ENCODE measurements at regions not wholly inside any gene's neighbourhood (a gene's known extent, or its start where the extent isn't known, plus 50 kb on each side); places are given as distances from the start of the nearest gene placed in this dataset.

- TF ChIP-seq POLR2A (IDR thresholded peaks at IDR 0.05): no peak
- TF ChIP-seq EP300 (IDR thresholded peaks at IDR 0.05): no peak
- no peak for TF ChIP-seq CTCF (IDR thresholded peaks at IDR 0.05)
- 79 to 91% (median 88%) methylated on average over 6 of the region's 6 CpGs for WGBS, 3 donors
These were observed 1639.3 kb downstream of the MRPL39 start for GRCh38 chr21:23968008-23968407.

GRCh38 chr21:23963454-23963853, 1643.8 kb downstream of the MRPL39 start:
- H3K27me3 ChIP-seq: no peaks in the 10 kb centered on the region
- no peak overlapping the region for H3K4me3 ChIP-seq
- intact Hi-C loops (cut with DNase I): no loop called here
- no peak overlapping the region for H3K27ac ChIP-seq
- TF ChIP-seq POLR2A (IDR thresholded peaks at IDR 0.05) (no peak), CTCF (IDR thresholded peaks at IDR 0.05) (no peak), EP300 (IDR thresholded peaks at IDR 0.05) (no peak)
- no peaks in the 10 kb centered on the region for H3K9me3 ChIP-seq
- no peak for DNase-seq
- no peaks in the 10 kb centered on the region for H3K36me3 ChIP-seq
- H3K4me1 ChIP-seq (ENCODE audit: insufficient read depth): no peaks in the 10 kb centered on the region
- WGBS, 3 donors: 51 to 67% (median 58%) methylated on average over 2 of the region's 2 CpGs

More at GRCh38 chr21:23968008-23968407, 1639.3 kb downstream of the MRPL39 start:
- Histone ChIP-seq H3K4me3 (no peak overlapping the region), H3K36me3 (no peaks in the 10 kb centered on the region), H3K9me3 (no peaks in the 10 kb centered on the region), H3K27me3 (no peaks in the 10 kb centered on the region), H3K27ac (no peak overlapping the region), H3K4me1 (ENCODE audit: insufficient read depth) (no peaks in the 10 kb centered on the region)
- no peak for DNase-seq
- intact Hi-C loops (cut with DNase I): no loop called here

- H3K4me1 ChIP-seq (ENCODE audit: insufficient read depth): no peaks in the 10 kb centered on the region
- H3K4me3 ChIP-seq: no peak overlapping the region
- no peaks in the 10 kb centered on the region for H3K36me3 ChIP-seq
- no peak for DNase-seq
- no peaks in the 10 kb centered on the region for H3K9me3 ChIP-seq
- intact Hi-C loops (cut with DNase I): no loop called here
- WGBS, 3 donors: 92 to 99% (median 92%) methylated on average over 2 of the region's 2 CpGs
- no peaks in the 10 kb centered on the region for H3K27me3 ChIP-seq
- TF ChIP-seq POLR2A (IDR thresholded peaks at IDR 0.05): no peak
- no peak for TF ChIP-seq EP300 (IDR thresholded peaks at IDR 0.05)
- TF ChIP-seq CTCF (IDR thresholded peaks at IDR 0.05): no peak
- H3K27ac ChIP-seq: no peak overlapping the region
These were observed 1646.5 kb downstream of the MRPL39 start for GRCh38 chr21:23960769-23961168.

GRCh38 chr21:23955135-23955843, 1652.0 kb downstream of the MRPL39 start:
- no peaks in the 10 kb centered on the region for H3K9me3 ChIP-seq
- no peak overlapping the region for H3K4me3 ChIP-seq
- WGBS, 3 donors: 73 to 79% (median 73%) methylated on average over 5 of the region's 5 CpGs
- DNase-seq: no peak
- no peak overlapping the region for H3K27ac ChIP-seq
- no peaks in the 10 kb centered on the region for H3K27me3 ChIP-seq
- intact Hi-C loops (cut with DNase I): no loop called here
- TF ChIP-seq EP300 (IDR thresholded peaks at IDR 0.05) (no peak), POLR2A (IDR thresholded peaks at IDR 0.05) (no peak), CTCF (IDR thresholded peaks at IDR 0.05) (no peak)
- H3K4me1 ChIP-seq (ENCODE audit: insufficient read depth): no peaks in the 10 kb centered on the region
- H3K36me3 ChIP-seq: no peaks in the 10 kb centered on the region
